ENCODE measurements at regions not wholly inside any gene's neighbourhood (a gene's known extent, or its start where the extent isn't known, plus 50 kb on each side); places are given as distances from the start of the nearest gene placed in this dataset.
"Not testable (repeated sequence)": the region's sequence is repeated elsewhere in the genome, so short reads cannot be mapped to it uniquely, and the experiment has no call there.

DNA sequence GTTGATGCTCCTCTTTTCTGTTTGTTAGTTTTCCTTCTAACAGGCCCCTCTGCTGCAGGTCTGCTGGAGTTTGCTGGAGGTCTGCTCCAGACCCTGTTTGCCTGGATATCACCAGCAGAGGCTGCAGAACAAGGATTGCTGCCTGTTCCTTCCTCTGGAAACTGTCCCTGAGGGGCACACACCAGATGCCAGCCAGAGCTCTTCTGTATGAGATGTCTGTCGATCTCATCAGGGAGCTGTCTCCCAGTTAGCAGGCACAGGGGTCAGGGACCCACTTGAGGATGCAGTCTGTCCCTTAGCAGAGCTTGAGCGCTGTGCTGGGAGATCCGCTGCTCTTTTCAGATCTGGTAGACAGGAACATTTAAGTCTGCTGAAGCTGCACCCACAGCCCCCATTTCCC, 422.3 kb upstream of the SYNCRIP start:
- H3K36me3 Mint-ChIP-seq, H3K4me1 Mint-ChIP-seq, H3K27me3 Mint-ChIP-seq, H3K27ac Mint-ChIP-seq, H3K4me3 Mint-ChIP-seq, H3K9me3 Mint-ChIP-seq: not testable (repeated sequence)

DNA sequence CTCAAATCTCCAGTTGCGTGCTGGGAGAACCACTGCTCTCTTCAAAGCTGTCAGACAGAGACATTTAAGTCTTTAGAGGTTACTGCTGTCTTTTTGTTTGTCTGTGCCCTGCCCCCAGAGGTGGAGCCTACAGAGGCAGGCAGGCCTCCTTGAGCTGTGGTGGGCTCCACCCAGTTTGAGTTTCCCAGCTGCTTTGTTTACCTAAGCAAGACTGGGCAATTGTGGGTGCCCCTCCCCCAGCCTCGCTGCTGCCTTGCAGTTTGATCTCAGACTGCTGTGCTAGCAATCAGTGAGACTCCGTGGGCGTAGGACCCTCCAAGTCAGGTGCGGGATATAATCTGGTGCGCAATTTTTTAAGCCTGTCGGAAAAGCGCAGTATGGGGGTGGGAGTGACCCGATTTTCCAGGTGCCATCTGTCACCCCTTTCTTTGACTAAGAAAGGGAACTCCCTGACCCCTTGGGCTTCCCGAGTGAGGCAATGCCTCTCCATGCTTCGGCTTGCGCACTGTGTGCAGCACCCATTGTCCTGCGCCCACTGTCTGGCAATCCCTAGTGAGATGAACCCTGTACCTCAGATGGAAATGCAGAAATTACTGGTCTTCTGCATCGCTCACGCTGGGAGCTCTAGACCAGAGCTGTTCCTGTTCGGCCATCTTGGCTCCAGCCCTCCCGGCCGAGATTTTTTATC, 414.8 kb upstream of the SYNCRIP start:
- not testable (repeated sequence) for H3K4me1 Mint-ChIP-seq, H3K4me3 Mint-ChIP-seq, H3K27ac Mint-ChIP-seq, H3K27me3 Mint-ChIP-seq, H3K36me3 Mint-ChIP-seq
- peaks cover 11% of the 10 kb centered on the region for H3K9me3 Mint-ChIP-seq

DNA sequence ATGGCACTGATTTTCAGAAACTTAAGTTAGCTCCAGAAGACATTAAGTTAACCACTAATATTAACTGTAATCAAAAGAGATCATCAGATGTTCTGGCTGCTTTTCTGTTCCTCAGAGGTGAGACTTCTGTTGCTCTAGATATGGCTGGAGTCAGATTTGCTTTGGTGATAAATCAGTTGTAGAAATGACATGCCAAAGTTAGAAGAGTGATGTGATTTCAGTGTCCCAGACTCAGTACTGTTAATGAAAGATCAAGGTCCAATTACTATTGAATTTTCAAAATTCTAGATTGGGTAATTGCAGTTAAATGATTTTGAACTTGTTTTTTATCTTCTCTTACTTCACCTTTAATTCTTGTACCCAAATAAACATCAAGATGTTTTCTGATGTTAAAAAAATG, 402.4 kb upstream of the SYNCRIP start:
- no peaks in the 10 kb centered on the region for H3K36me3 Mint-ChIP-seq
- no peaks in the 10 kb centered on the region for H3K27me3 Mint-ChIP-seq
- H3K27ac Mint-ChIP-seq = no peak overlapping the region
- no peaks in the 10 kb centered on the region for H3K4me1 Mint-ChIP-seq
- H3K9me3 Mint-ChIP-seq = peaks cover 14% of the 10 kb centered on the region
- H3K4me3 Mint-ChIP-seq = no peak overlapping the region

DNA sequence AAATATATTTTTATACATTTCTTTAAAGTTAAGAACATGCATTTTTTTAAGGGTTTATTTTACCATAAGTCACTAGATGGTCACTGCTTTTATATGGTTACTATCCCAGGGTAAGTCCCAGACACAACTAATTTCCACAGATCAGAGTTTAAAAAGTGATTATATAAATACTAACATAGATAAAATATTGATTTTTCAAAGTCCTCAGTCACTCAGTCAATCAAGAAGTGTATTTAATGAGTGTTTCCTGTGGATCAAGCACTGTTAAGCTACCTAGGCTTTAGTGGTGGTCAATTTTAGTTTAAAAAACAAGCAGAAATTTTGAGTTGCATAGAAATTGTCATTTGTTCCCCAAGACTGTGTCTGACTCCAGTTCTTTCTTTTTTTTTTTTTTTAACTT, 399.5 kb upstream of the SYNCRIP start:
- Mint-ChIP-seq H3K4me3 (no peak overlapping the region), H3K9me3 (peaks cover 14% of the 10 kb centered on the region), H3K36me3 (no peaks in the 10 kb centered on the region), H3K4me1 (no peaks in the 10 kb centered on the region), H3K27ac (no peak overlapping the region), H3K27me3 (no peaks in the 10 kb centered on the region)

DNA sequence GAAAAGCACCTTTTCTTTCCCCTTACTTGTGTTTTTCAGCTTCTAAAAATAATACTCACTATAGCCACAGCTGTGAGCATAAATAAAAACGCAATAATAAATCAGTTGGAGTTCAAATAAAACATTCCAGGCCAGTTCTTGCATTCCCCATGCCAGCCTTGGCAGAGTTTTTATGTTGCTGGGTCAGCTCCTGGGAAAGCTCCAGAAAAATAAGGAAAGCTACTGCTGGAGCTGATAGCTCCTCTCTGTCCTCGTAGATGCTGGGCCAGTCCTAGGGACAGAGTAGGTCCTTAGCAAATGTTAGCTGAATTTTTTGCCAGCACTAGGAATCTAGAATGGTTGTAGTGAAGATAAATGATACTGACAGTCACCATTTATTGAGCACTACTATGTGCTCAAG, 389.0 kb upstream of the SYNCRIP start:
- peaks cover 1% of the 10 kb centered on the region for H3K27me3 Mint-ChIP-seq
- H3K36me3 Mint-ChIP-seq = no peaks in the 10 kb centered on the region
- H3K4me1 Mint-ChIP-seq = no peaks in the 10 kb centered on the region
- no peaks in the 10 kb centered on the region for H3K9me3 Mint-ChIP-seq
- H3K27ac Mint-ChIP-seq = no peak overlapping the region
- H3K4me3 Mint-ChIP-seq = no peak overlapping the region

DNA sequence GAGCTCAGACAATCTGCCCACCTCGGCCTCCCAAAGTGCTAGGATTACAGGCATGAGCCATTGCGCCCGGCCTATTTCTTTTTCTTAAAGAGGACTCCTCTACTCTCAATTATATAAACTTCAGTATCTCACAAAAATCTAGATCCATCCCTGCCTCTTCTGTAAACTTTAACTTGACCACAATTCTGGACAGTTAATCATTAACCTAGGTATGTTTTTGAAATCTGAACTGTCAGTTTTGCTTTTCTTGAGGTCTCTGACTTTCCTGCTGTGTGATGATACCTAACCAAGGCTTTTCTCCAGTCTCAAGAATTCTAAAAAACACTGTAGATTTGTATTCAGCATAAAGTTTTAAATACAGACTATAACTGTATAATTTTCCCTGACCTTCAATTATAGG, 388.2 kb upstream of the SYNCRIP start:
- H3K4me3 Mint-ChIP-seq = no peak overlapping the region
- H3K9me3 Mint-ChIP-seq = no peaks in the 10 kb centered on the region
- H3K27ac Mint-ChIP-seq = no peak overlapping the region
- no peaks in the 10 kb centered on the region for H3K36me3 Mint-ChIP-seq
- no peaks in the 10 kb centered on the region for H3K4me1 Mint-ChIP-seq
- peaks cover 1% of the 10 kb centered on the region for H3K27me3 Mint-ChIP-seq

DNA sequence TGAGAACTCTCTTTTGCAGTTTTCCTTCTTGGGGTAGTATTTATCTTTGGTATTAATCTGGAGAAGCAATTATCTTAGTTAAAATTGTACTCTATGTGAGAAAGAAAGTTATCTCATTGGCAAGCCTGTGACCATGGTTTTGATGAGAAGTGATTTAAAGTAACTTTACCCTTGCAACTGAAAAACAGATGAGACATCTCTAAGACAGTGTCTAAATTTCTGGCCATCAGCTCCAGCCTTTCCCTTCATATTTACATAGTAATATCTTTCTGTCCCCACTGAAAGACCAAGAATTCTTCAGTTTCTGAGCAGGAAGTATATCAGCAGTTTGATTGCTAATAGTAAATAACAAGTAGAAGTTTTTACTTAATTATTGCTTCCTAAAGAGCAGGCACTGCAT, 386.1 kb upstream of the SYNCRIP start:
- H3K9me3 Mint-ChIP-seq = no peaks in the 10 kb centered on the region
- H3K4me3 Mint-ChIP-seq = no peak overlapping the region
- peaks cover 1% of the 10 kb centered on the region for H3K27me3 Mint-ChIP-seq
- H3K4me1 Mint-ChIP-seq = no peaks in the 10 kb centered on the region
- no peaks in the 10 kb centered on the region for H3K36me3 Mint-ChIP-seq
- H3K27ac Mint-ChIP-seq = no peak overlapping the region

DNA sequence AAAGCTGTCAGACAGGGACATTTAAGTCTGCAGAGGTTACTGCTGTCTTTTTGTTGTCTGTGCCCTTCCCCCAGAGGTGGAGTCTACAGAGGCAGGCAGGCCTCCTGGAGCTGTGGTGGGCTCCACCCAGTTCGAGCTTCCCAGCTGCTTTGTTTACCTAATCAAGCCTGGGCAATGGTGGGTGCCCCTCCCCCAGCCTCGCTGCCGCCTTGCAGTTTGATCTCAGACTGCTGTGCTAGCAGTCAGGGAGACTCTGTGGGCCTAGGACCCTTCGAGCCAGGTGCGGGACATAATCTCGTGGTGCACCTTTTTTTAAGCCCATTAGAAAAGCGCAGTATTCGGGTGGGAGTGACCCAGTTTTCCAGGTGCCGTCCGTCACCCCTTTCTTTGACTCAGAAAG, 384.2 kb upstream of the SYNCRIP start:
- H3K4me1 Mint-ChIP-seq, H3K9me3 Mint-ChIP-seq, H3K4me3 Mint-ChIP-seq, H3K27ac Mint-ChIP-seq, H3K36me3 Mint-ChIP-seq, H3K27me3 Mint-ChIP-seq: not testable (repeated sequence)

DNA sequence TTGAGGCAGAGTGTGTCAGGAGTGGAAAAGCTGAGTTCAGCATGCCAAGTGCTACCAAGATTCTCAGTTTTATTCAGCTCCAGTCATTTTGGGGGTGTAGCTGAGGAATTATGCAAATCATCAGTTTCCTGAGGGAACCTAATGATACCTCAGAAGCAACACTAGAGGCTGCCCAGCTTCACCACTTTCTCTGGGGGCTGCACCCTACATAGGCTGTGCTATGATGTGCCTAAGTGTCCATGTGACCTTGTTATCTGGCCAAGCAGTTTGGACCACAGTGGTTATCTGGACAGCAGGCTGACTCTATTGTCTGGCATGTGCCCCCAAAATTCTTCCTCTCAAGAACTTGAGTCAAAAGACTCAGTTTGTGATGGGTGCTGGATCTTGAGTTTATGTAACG, 374.6 kb upstream of the SYNCRIP start:
- Mint-ChIP-seq H3K4me1 (no peaks in the 10 kb centered on the region), H3K9me3 (no peaks in the 10 kb centered on the region), H3K36me3 (no peaks in the 10 kb centered on the region), H3K27ac (no peak overlapping the region), H3K4me3 (no peak overlapping the region), H3K27me3 (no peaks in the 10 kb centered on the region)

DNA sequence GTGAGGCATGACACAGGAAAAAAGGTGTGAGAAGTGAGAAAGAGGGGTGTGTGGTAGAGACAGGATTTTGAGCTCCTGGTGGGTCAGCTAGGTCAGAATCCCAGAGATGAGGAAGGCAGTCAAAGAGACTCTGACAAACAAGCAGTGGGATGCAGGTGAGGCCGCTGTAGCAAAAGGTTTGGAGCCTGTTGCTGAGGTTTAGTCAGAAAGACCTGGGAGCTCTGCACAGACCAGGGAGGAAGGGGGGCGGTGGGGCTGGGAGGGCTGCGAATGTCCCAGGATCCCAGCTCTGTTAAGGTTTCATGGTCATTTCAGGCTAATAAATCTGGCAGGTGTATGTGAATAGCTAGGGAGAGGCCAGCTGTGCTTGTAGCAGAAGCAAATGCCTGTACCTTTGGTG, 373.9 kb upstream of the SYNCRIP start:
- no peaks in the 10 kb centered on the region for H3K9me3 Mint-ChIP-seq
- H3K27me3 Mint-ChIP-seq = no peaks in the 10 kb centered on the region
- no peaks in the 10 kb centered on the region for H3K4me1 Mint-ChIP-seq
- no peak overlapping the region for H3K27ac Mint-ChIP-seq
- H3K4me3 Mint-ChIP-seq = no peak overlapping the region
- no peaks in the 10 kb centered on the region for H3K36me3 Mint-ChIP-seq

DNA sequence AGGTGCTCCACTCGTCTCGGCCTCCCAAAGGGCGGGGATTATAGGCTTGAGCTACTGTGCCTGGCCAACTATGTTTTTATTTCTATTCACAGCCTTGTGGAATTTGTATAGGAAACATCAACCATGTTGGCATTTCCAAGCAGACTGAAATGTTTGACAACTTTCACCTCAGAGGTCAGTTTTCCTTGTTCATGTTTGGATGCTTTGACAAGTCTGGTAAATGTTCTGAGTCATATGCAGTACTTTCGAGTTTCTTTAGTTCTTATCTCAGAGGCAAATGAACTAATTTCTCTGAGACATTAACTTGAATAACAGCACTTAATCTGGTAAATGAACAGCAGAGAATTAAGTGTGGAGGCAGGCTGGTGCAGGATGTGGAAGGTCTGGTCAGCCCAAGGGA, 373.4 kb upstream of the SYNCRIP start:
- no peaks in the 10 kb centered on the region for H3K27me3 Mint-ChIP-seq
- H3K4me3 Mint-ChIP-seq = no peak overlapping the region
- H3K9me3 Mint-ChIP-seq = no peaks in the 10 kb centered on the region
- no peak overlapping the region for H3K27ac Mint-ChIP-seq
- H3K36me3 Mint-ChIP-seq = no peaks in the 10 kb centered on the region
- H3K4me1 Mint-ChIP-seq = no peaks in the 10 kb centered on the region

DNA sequence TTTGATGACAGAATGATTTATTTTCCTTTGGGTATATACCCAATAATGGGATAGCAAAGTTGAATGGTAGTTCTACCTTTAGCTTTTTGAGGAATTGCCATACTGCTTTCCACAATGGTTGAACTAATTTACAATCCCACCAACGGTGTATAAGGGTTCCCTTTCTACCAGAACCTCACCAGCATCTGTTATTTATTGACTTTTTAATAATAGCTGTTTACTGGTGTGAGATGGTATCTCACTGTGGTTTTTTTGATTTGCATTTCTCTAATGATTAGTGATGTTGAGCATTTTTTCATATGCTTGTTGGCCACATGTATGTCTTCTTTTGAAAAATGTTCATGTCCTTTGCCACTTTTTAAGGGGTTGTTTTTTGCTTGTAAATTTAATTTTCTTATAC, 370.3 kb upstream of the SYNCRIP start:
- not testable (repeated sequence) for H3K36me3 Mint-ChIP-seq, H3K9me3 Mint-ChIP-seq, H3K4me1 Mint-ChIP-seq

DNA sequence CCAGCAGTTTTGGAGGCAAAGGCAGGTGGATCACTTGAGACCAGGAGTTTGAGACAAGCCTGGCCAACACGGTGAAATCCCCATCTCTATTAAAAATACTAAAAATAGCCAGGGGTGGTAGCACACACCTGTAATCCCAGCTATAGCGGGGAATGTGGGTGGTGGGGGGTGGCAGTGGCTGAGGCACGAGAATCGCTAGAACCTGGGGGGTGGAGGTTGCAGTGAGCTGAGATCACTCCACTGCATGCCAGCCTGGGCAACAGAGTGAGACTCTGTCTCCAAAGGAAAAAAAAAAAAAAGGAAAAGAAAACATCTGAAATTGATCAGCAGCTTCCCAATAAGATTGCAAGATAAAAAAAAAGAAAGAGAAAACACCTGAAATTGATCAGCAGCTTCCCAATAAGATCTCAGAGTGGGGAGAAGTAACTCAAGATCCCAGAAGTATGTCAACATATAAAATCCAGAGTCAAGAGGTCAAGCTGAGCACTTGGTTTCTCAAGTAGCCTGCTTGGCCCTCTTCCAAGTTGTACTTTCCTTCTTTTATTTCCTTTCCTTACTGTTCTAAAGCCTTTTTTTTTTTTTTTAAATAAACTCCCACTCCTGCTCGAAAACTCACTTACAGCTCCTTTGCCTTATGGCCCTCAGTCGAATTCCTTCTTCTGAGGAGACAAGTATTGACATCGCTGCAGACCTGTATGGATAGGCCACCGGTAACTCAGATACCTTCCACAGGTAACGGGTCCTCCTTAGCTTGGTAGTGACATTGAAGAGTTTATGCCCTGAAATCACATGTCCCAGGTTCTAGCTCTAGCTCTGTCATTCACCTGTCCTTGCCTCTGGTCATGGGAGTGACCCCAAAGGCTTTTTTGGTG, 368.5 kb upstream of the SYNCRIP start:
- Mint-ChIP-seq H3K36me3 (no peaks in the 10 kb centered on the region), H3K9me3 (no peaks in the 10 kb centered on the region), H3K4me1 (no peaks in the 10 kb centered on the region), H3K27ac (no peak overlapping the region), H3K27me3 (no peaks in the 10 kb centered on the region), H3K4me3 (no peak overlapping the region)

More for the DNA sequence above, 370.3 kb upstream of the SYNCRIP start:
- not testable (repeated sequence) for H3K27me3 Mint-ChIP-seq, H3K27ac Mint-ChIP-seq, H3K4me3 Mint-ChIP-seq

DNA sequence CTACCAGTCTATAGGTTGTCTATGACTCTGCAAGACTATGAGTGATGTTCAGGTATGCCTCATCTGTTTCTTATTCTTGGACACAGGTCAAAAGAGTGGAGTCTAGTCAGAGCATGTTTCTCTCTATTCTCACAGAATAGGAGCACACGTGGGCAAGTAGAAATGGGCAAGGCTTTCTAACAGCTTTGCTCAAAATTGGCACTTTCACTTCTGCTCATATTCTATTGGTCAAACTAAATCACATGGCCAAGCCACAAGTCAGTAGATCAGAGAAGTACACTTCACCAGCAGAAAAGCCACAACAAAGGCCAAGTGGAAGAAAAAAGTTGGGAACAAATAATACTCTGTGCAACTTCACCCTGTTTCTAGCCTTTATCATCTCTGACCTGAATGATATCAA, 354.5 kb upstream of the SYNCRIP start:
- Mint-ChIP-seq H3K27ac (no peak overlapping the region), H3K36me3 (no peaks in the 10 kb centered on the region), H3K27me3 (peaks cover 1% of the 10 kb centered on the region), H3K9me3 (peaks cover 12% of the 10 kb centered on the region), H3K4me3 (no peak overlapping the region), H3K4me1 (no peaks in the 10 kb centered on the region)

DNA sequence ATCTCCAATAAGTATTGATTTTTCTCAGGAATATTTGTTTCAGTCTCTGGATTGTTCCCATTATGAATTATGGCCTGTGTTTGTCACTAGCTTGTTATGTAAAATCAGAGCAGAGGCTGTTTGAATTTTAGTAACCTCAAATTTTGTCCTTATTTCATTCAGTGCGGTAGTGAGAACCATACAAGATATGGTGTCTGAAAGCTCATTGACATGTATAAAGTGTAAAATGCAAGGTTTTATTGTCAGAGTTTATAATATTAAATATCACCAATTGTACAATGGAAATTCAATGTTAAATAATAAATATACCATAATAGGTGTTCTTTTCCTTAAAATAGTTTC, 353.3 kb upstream of the SYNCRIP start:
- Mint-ChIP-seq H3K9me3 (peaks cover 12% of the 10 kb centered on the region), H3K4me1 (no peaks in the 10 kb centered on the region), H3K36me3 (no peaks in the 10 kb centered on the region), H3K27ac (no peak overlapping the region), H3K27me3 (peaks cover 1% of the 10 kb centered on the region), H3K4me3 (no peak overlapping the region)

DNA sequence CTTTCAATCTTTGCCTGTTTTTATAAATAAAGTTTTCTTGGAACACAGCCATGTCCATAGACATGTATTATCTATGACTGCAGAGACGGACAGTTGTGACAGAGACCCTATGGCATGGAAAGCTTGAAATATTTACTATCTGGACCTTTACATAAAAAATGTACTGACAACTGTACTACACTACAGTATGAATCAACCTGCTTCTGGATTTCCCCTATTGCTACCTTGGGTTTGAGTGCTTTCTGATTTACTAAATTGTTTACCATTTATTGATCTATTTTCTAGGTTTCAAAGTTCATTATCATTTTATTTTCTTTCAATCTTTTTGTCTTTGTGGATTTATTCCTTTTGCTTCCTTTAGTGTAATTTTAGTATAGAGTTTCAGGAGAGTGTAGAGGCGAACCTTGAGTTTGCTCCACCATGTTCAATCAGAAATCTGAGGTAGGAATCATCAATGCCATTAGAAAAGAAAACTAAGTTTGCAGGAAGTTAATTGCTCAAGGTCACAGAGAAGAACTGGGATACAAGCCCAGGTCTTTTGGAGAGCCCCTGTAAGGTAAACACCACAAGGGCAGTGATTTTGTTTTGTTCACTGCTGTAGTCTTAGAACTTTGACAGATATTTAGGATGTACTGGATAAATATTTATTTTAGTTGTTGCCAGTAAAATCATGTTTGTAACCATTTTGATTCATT, 352.8 kb upstream of the SYNCRIP start:
- no peak overlapping the region for H3K27ac Mint-ChIP-seq
- H3K4me1 Mint-ChIP-seq = no peaks in the 10 kb centered on the region
- no peaks in the 10 kb centered on the region for H3K36me3 Mint-ChIP-seq
- peaks cover 1% of the 10 kb centered on the region for H3K27me3 Mint-ChIP-seq
- peaks cover 12% of the 10 kb centered on the region for H3K9me3 Mint-ChIP-seq
- no peak overlapping the region for H3K4me3 Mint-ChIP-seq

Measured in activated naive CD4-positive, alpha-beta T cell treated with anti-CD3 and anti-CD28 coated beads, Interleukin-2, amount 50 U/mL, for 24 hours (primary cell).